Aorta (tissue), 5 donors: ENCODE measurements at regions not wholly inside any gene's neighbourhood (a gene's known extent, or its start where the extent isn't known, plus 50 kb on each side); places are given as distances from the start of the nearest gene placed in this dataset.

Experiments used
- ATAC-seq: fragments of 200-7000 bp; cut with Tn5 transposase; one replicate; pipeline ENCODE4 v1.9.1; 2022; ENCODE audit warnings: moderate library complexity; ENCODE audit not compliant: low FRiP score
- DNase-seq, 2 donors: peaks; one replicate each; pipeline ENCODE4 v3.0.0-alpha.2; 2020
- H3K27ac ChIP-seq, 2 donors: one replicate each; pipeline ENCODE4 v1.5.1; 2013; ENCODE audit warnings: low read length in 2 of 2, mild to moderate bottlenecking in 2 of 2, moderate library complexity in 2 of 2, control low read depth in 1 of 2, inconsistent platforms in 1 of 2, low read depth in 1 of 2
- H3K27me3 ChIP-seq, 2 donors: one replicate each; pipeline ENCODE4 v1.6.1; 2013; ENCODE audit warnings: control low read depth in 1 of 2, low read length in 1 of 2, mild to moderate bottlenecking in 1 of 2, moderate library complexity in 1 of 2; ENCODE audit not compliant: insufficient read depth in 2 of 2, control insufficient read depth in 1 of 2
- H3K36me3 ChIP-seq, 2 donors: one replicate each; pipeline ENCODE4 v1.6.1; 2013; ENCODE audit warnings: control low read depth in 1 of 2, low read length in 1 of 2, mild to moderate bottlenecking in 1 of 2; ENCODE audit not compliant: insufficient read depth in 2 of 2, control insufficient read depth in 1 of 2
- H3K4me1 ChIP-seq, 2 donors: one replicate each; pipeline ENCODE4 v1.6.1; 2013; ENCODE audit warnings: low read length in 2 of 2, control low read depth in 1 of 2, mild to moderate bottlenecking in 1 of 2, moderate library complexity in 1 of 2; ENCODE audit not compliant: insufficient read depth in 2 of 2, control insufficient read depth in 1 of 2
- H3K4me3 ChIP-seq, 2 donors: one replicate each; pipeline ENCODE4 v1.5.1; 2013; ENCODE audit warnings: low read length in 2 of 2, control low read depth in 1 of 2, mild to moderate bottlenecking in 1 of 2
- H3K9me3 ChIP-seq: one replicate; pipeline ENCODE4 v1.6.1; 2013; ENCODE audit warnings: mild to moderate bottlenecking, low read length; ENCODE audit not compliant: control insufficient read depth
- WGBS, 2 donors: extraction: QIAGEN DNeasy Blood & Tissue Kit; methylation state at CpG; one replicate each; pipeline ENCODE4 v1.1.7; 2013; 5-methylcytosine and 5-hydroxymethylcytosine counted together
- intact Hi-C, 2 donors: fragments of 100-400 bp; cut with DNase I; formaldehyde crosslinking; loops; one replicate each; pipeline versions ENCODE4 v1.14.2 to v1.15.0; 2022
- donor health status: healthy with polysubstance abuse.
- donor health status: Bipolar disorder and iron deficiency.
- donor health status: DM: no; HTN: no; CAD: no.
- donor health status: DM: no; HTN: no; CAD: no.
- donor health status: DM: yes; HTN: yes; CAD: no.

GRCh38 chrX:125378205-125378604, 58.5 kb downstream of the TEX13C start:
- no peaks in the 10 kb centered on the region for H3K9me3 ChIP-seq
- 40 to 44% methylated on average over 4 of the region's 4 CpGs for WGBS, 2 donors
- intact Hi-C loops, result no loop called here
- H3K27ac ChIP-seq, result no peak overlapping the region
- H3K4me3 ChIP-seq, result no peak overlapping the region
- ATAC-seq (no peak), DNase-seq (no peak)
- H3K4me1 ChIP-seq, result no peaks in the 10 kb centered on the region
- H3K27me3 ChIP-seq, result no peaks in the 10 kb centered on the region
- H3K36me3 ChIP-seq, result no peaks in the 10 kb centered on the region

GRCh38 chrX:125378770-125379169, 59.1 kb downstream of the TEX13C start:
- DNase-seq, result no peak
- no peaks in the 10 kb centered on the region for H3K27me3 ChIP-seq
- H3K4me1 ChIP-seq, result no peaks in the 10 kb centered on the region
- H3K4me3 ChIP-seq, result no peak overlapping the region
- no peak overlapping the region for H3K27ac ChIP-seq
- no peak for ATAC-seq
- no peaks in the 10 kb centered on the region for H3K9me3 ChIP-seq
- H3K36me3 ChIP-seq, result no peaks in the 10 kb centered on the region
- WGBS, 2 donors, result 64 to 76% methylated on average over 3 of the region's 3 CpGs
- intact Hi-C loops, result no loop called here

- no peak for DNase-seq
- Histone ChIP-seq H3K4me1 (no peaks in the 10 kb centered on the region), H3K36me3 (no peaks in the 10 kb centered on the region), H3K4me3 (no peak overlapping the region), H3K27me3 (no peaks in the 10 kb centered on the region), H3K9me3 (no peaks in the 10 kb centered on the region), H3K27ac (no peak overlapping the region)
- WGBS, 2 donors, result 57 to 78% methylated on average over 4 of the region's 4 CpGs
- intact Hi-C loops, result no loop called here
- ATAC-seq, result no peak
These were observed 62.5 kb downstream of the TEX13C start for GRCh38 chrX:125382148-125382628.

- Histone ChIP-seq H3K9me3 (no peaks in the 10 kb centered on the region), H3K27ac (no peak overlapping the region), H3K4me1 (no peaks in the 10 kb centered on the region), H3K4me3 (no peak overlapping the region), H3K27me3 (no peaks in the 10 kb centered on the region), H3K36me3 (no peaks in the 10 kb centered on the region)
- ATAC-seq (no peak), DNase-seq (no peak)
- intact Hi-C loops, result no loop called here
- 85 to 86% methylated on average over 3 of the region's 3 CpGs for WGBS, 2 donors
These were observed 63.2 kb downstream of the TEX13C start for GRCh38 chrX:125382889-125383288.

- Histone ChIP-seq H3K4me3 (no peak overlapping the region), H3K9me3 (no peaks in the 10 kb centered on the region), H3K27me3 (no peaks in the 10 kb centered on the region), H3K36me3 (no peaks in the 10 kb centered on the region), H3K27ac (no peak overlapping the region), H3K4me1 (no peaks in the 10 kb centered on the region)
- DNase-seq (no peak), ATAC-seq (no peak)
- intact Hi-C loops, result no loop called here
- 55 to 72% methylated on average over 1 of the region's 1 CpG for WGBS, 2 donors
These were observed 65.2 kb downstream of the TEX13C start for GRCh38 chrX:125384867-125385266.

GRCh38 chrX:125387945-125388344, 68.3 kb downstream of the TEX13C start:
- no peaks in the 10 kb centered on the region for H3K27me3 ChIP-seq
- ATAC-seq, result no peak
- whole genome bisulfite sequencing, 2 donors, result 58 to 68% methylated on average over 7 of the region's 7 CpGs

GRCh38 chrX:125394449-125394848, 74.8 kb downstream of the TEX13C start:
- no peaks in the 10 kb centered on the region for H3K9me3 ChIP-seq
- H3K27me3 ChIP-seq, result no peaks in the 10 kb centered on the region
- no peaks in the 10 kb centered on the region for H3K4me1 ChIP-seq
- ATAC-seq, result no peak
- H3K4me3 ChIP-seq, result no peak overlapping the region
- intact Hi-C loops, result no loop called here
- 66 to 67% methylated on average over 4 of the region's 4 CpGs for WGBS, 2 donors
- H3K27ac ChIP-seq, result no peak overlapping the region
- no peak for DNase-seq
- H3K36me3 ChIP-seq, result no peaks in the 10 kb centered on the region

More at GRCh38 chrX:125387945-125388344, 68.3 kb downstream of the TEX13C start:
- Histone ChIP-seq H3K27ac (no peak overlapping the region), H3K9me3 (no peaks in the 10 kb centered on the region), H3K4me1 (no peaks in the 10 kb centered on the region), H3K36me3 (no peaks in the 10 kb centered on the region), H3K4me3 (no peak overlapping the region)
- intact Hi-C loops, result no loop called here
- DNase-seq, result no peak

- Histone ChIP-seq H3K4me1 (no peaks in the 10 kb centered on the region), H3K27me3 (no peaks in the 10 kb centered on the region), H3K9me3 (no peaks in the 10 kb centered on the region), H3K4me3 (no peak overlapping the region), H3K27ac (no peak overlapping the region), H3K36me3 (no peaks in the 10 kb centered on the region)
- intact Hi-C loops, result no loop called here
- DNase-seq (no peak), ATAC-seq (no peak)
These were observed 76.0 kb downstream of the TEX13C start for GRCh38 chrX:125395626-125396025.

- ATAC-seq, result no peak
- Histone ChIP-seq H3K27me3 (no peaks in the 10 kb centered on the region), H3K4me3 (no peak overlapping the region), H3K9me3 (no peaks in the 10 kb centered on the region), H3K4me1 (no peaks in the 10 kb centered on the region), H3K36me3 (no peaks in the 10 kb centered on the region), H3K27ac (no peak overlapping the region)
- WGBS, 2 donors, result 73 to 87% methylated on average over 1 of the region's 1 CpG
- no peak for DNase-seq
- intact Hi-C loops, result no loop called here
These were observed 79.3 kb downstream of the TEX13C start for GRCh38 chrX:125398959-125399440.
